ENCODE measurements at regions not wholly inside any gene's neighbourhood (a gene's known extent, or its start where the extent isn't known, plus 50 kb on each side); places are given as distances from the start of the nearest gene placed in this dataset.

GRCh38 chr1:37303884-37304574 lies 170.4 kb upstream of the ZC3H12A start:
- TF ChIP-seq EZH2 (optimal IDR thresholded peaks at IDR 0.05; ENCODE audit: low read depth, low read length) (no peak), CTCF (IDR thresholded peaks at IDR 0.05; ENCODE audit: low read length) (no peak)

All from MM.1S (cell line).